NCI-H2196 treated with DMSO at 0.1 percent for 48 hours (cell line): ENCODE measurements at regions not wholly inside any gene's neighbourhood (a gene's known extent, or its start where the extent isn't known, plus 50 kb on each side); places are given as distances from the start of the nearest gene placed in this dataset.

ENCODE experiments used
- DNase-seq: peaks from one replicate; lab custom pipeline; 2025; ENCODE audit not compliant: unreplicated experiment; lab: John Stamatoyannopoulos, UW

DNA sequence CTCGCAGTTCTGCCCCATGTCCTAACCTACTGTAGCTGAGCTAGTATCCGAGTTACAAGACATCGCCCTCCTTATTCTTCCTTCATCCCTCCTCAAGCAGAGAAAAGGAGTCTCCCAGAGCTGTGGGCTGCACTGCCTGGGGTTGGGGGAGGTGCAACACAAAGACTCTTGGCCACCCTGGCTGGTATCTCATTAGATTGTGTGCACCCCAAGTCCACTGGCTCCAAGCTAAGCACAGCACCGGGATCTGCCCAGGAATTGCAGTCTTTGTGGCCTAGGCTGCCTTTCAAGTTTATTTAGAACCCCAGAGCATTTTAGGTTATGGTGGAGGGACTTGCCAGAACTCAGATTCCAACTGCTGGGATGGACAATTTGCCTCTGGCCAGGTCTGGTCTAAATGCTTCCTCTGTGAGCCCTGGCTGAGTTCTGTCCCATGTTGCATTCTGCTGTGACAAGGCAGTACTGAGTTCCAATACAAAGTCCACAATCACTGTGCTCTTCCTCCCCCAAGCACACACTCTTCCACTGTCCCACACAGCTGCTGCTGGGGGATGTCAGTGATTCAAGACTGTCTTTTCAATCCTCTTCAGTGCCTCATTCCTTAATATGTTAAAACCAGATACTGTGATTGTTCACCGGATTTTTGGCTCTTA lies 169.6 kb upstream of the CLEC14A start:
- DNase-seq: no peak

DNA sequence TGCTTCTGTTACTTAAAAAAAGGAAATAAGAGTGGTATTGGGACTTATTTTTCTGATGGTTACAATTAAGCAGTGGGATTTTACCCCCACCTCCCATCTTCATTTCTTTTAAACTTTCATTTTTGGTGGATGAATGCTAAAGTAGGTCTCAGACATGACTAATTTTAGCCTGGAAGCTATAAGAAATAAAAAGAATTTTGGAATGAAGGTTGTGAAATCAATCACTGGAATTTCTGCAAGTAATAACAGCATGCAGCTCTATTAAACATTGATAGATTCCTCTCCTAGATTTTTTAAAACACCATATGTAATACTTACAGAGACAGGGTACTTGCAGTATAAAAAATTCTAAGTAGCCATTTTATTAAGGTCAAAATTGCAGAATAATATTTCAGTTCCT lies 164.2 kb upstream of the CLEC14A start:
- no peak for DNase-seq

DNA sequence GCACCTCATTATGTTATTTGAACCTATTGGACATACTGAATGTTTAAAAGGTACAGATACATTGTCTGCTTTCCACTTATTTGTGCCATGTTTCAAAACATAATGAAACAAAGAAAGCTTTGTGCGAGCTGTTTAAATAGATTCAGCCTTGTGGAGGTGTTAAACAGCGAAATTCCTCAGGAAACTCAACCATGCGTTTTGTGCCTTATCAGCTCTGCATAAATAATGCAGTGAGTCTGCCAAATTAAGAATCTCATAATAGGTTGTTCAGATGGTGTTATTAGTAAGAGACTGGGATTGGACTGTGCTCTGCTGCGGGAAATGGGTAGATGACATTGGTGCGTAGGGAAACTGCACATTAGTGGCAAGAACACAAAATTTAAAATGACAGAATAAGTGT lies 163.7 kb upstream of the CLEC14A start:
- no peak for DNase-seq

DNA sequence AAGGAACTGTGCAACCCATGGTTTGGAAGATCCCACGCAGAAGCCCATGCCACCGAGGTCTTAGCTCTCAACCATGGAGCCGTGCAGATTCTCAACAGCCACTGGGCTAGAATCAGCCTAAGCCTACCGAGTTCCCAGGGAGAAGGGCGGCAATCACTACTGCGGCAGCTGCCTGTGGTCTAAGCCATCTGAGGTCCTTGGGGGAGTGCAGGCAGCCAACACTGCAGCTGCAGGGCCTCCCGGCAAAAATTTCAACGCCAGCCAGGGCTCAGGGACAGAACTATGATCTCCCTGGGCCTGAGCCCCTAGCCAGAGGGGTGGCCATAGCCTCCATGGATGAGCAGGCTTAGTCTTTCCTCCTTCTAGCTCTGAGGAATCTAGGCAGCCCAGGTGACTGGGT lies 156.8 kb upstream of the CLEC14A start:
- DNase-seq: no peak

DNA sequence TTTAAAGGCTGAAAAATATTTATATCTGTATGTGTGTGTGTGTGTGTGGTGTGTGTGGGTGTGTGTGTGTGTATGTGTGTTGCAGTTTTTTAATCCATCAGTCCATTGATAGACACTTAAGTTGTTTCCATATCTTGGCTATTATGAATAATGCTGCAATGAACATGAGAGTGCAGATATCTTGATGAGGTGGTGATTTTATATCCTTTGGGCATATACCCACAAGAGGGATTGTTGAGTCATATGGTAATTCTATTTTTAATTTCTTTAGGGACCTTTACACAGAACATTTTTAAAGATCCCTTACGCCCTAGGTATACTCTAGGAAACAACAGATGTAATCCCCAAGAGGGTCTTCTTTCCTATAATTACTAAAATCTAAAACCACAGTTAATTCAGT lies 154.5 kb upstream of the CLEC14A start:
- no peak for DNase-seq

DNA sequence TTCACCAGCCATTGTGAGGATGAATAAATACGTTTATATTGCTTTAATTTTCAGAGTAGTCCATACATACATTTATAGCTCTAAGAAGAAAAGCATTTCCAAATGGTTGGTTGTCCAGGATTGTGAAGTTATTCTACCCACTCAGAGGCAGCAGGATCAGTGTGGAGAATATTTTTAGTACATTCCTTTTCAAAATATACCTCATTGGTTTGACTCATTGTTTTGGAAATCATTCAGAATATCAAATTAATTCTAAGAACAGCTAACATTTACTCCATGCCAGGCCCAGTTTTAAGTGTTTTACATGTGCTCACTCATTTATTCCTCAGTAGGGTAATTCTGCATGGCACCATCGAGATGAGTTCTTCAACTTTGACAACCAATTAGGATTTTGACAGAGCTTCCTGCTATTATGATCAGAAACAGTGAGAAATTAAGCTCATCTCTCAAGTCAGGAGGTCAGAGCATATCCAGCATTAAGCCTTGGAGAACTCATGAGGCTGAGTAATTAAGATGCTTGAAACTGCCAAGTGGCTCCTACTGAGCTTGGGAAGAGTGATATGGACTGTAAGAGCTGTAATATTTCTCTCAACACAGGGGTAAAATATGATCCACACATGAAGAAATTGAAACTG lies 153.3 kb upstream of the CLEC14A start:
- no peak for DNase-seq

DNA sequence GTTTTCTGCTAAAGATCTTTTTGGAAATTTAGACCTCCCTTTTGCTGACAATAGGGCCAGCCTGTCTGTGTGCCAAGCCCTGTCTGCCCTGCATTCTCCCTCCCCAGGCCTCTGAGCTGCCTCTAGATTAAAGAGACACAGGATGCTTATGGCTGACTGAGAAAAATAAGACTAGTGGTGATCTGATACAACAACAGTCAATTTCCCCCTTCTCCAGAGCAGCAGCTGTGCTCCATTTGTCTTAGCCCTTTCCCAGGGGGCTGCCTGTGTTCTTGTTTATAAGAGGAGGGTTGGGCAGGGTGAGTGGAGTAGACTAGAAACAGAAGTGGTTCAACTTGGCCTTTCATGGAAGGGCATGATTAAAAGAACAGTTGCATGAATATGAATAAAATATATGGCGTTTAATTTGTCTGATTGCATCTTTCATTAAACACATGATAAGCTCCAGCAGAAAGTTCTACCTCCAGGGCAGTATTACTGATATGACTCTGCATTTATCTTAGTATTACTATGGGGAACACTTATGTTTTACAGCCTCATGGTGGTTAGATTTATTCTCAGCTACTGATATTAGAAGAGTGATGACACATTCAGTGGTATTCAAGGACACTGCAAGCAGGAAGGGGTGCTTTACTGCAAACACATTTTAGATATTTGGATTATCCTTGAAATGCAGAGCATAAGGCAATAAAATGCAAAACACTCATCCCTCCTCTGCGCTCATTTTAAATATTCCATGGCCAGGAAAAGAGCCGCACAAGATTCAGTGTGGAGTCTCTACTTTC lies 150.2 kb upstream of the CLEC14A start:
- DNase-seq: no peak

DNA sequence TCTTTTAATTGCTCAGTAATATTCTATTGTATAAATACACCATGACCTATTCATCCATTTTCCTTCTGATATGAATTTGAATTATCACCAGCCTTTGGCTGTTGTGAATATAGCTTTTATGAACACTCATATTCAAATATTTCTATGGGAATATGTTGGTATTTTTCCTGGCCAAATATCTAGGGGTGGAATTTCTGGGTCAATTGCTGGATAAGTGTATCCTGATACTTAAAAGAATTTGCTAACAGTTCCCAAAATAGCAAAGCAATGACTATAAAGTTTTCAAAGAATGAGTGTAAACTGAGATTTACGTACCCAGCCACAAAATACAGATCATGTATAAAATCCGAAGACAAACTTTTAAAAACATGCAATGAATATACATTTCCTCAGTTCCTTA lies 148.7 kb upstream of the CLEC14A start:
- DNase-seq: no peak

DNA sequence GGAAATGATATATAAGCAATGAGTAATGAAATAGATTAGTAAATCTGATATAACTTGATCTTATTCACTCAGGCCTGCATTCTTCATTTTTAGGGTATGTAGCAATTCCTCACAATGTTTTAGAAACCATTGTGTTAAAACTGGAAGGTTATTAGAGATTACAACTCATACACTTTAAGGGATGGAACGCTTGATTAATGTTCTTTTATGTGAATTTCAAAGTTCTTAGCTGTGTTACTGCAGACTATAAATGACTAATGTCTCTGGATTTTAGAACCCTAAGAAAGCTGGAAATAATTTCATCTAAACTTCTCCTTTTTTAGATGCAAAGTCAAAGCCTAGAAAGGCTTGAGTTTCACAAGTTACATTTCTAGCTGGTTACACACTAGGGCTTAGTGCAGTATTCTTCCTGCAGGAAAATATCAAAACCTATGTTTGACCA lies 148.2 kb upstream of the CLEC14A start:
- no peak for DNase-seq

DNA sequence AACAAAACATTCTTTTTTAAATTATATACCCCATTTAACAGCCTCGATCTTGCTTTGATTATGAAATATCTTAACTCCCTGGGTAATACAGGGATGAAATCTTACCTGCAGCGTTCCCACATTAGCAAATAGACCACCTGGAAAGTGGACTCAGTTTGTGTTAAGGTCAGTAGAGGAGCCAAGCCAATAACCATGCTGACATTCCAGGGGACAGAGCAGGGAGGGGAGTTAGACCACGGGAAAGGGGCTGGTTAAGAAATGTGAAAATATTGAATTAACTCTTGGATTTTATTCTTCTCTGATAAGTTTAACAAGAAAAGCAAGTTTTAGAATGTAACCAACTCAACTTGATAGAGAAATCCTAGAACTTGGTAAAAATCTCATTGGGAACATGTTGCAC lies 144.9 kb upstream of the CLEC14A start:
- no peak for DNase-seq

DNA sequence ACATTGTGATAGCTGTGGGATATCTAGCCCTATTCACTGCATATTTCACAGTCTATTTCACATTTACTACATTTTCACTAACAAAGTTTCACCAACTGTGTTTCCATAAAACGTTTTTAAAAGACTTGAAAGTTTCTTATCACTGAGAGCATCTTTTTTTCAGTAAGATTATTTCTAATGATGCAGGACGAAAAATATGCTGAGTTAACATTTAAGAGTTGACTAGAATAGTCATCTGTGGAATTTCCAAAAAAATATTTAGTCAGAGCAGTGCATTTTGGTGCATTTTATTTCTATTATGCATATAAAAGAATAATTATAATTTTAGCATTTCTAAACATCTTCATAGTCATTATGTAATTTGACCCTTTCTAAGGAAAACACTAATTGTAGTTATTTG lies 143.8 kb upstream of the CLEC14A start:
- no peak for DNase-seq

DNA sequence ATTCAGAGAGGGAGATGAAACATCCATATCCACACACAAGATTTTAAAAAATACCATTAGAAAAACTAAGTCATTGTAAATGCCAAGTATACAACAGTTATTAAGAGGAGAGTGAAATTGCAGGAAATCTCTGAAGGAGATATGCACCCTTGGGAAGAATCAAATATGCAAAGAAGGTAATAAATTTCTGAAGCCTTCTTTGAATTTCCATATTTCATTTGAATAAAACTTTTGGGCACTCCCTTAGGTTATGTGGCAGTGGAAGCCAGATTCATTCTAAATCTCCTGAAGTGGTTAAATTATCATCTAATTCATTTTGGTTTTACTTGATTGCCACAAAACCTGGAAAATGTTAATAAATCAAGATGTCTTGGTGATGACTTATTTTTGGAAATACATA lies 138.9 kb upstream of the CLEC14A start:
- DNase-seq: no peak

DNA sequence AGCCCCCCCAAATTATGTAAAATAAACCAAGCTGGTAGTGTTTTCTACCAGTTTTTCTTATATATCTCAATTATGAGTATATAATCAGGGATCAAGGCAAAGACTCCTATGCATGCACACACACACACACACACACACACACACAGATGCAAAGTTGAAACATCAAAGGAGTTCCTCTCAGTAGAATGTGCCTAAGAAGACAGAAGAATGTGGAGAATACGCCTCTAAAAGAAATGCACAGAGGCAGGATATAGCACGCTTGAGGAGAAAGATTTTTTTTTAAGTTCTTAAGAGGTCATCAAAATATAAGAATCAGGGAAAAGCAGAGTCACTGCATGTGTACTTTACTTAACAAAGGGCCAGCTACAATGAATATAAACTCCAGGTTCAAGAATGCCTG lies 138.2 kb upstream of the CLEC14A start:
- DNase-seq: no peak

DNA sequence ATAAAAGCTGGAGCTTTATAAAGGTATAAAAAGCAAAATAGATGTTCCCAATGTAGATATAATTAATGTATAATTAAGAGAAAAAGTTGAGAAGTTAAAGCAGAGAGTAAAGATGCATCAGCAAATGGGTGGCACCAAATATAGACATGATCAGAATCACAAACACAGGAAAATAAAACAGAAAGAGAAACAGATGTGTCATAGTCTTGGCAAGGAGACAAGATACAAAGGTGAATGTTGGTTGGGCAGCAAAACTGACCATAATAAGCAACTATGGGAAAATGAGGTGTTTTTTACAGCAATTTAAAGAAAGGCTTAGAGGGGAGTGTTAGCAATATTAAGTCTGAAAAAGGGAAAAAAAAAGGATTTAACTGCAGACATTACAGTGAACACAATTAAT lies 135.4 kb upstream of the CLEC14A start:
- no peak for DNase-seq

DNA sequence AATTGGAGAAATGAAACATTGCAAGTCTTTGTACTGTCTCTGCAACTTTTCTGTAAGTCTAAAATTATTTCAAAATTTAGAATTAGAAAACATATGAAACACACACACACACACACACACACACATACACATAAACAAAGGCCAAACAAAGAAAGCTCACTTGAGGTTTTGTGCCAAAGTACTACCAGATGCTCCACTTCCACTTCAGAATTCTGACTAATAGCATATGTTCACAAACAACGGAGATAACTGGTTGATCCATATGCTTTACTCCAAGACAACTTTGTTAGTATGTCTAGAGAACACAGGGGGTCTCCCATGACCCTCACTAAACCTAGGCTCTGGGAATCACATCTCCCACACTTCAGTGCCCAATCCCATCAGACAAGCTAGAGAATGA lies 133.8 kb upstream of the CLEC14A start:
- no peak for DNase-seq

DNA sequence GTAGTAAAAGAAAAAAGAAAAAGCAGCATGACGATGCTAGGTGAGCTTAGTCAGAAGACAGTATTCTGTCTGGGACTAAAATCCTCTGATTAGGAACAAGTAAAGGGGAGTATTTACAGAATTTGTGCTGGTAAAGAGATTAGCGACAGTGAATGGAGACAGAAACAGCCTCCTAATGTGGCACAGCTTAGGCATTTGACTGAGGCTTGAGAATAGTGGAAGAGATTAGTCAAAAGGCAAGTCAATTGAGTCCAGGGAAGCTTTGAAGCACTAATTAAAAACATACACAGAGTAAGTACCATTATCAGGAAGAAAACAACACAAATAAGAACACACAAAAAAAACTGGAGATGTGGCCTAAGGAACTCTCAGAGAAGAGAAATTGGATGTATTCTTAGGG lies 131.9 kb upstream of the CLEC14A start:
- DNase-seq: no peak

DNA sequence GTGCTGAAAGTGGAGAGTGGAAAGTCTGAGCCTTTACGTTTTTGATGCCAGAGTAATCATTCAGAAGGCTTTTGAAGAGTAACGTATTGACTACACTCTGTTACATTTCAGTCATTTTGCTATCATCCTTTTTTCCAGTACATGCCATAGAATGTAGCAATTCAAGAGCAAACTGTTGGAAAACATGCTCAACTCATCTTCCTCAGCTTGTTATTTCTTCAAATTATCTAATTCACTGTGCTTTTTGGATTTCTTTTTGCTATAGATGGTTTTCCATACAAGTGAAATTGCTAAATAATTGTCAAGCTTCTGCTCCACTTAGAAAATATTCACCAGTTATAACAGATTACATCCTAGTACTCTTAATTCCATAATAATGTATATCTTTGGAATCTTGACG lies 129.9 kb upstream of the CLEC14A start:
- DNase-seq: no peak

DNA sequence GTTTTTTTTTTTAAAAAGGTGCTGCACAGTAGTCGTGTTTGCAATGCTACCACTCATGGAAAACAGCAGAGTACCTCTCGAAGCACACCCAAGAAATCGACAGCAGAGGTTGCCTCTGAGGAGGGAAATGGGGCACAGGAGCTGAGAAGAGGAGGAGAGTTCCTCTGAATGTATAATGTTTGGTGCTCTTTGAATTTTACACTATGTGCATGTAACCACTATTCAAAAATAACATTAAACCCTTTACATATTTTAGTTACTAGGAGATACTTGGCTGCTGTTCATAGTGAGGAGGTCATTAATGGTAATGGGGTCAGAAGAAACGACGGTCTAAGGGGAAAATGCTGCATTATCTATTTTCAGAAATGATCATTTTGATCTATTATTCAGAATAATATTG lies 129.4 kb upstream of the CLEC14A start:
- no peak for DNase-seq

DNA sequence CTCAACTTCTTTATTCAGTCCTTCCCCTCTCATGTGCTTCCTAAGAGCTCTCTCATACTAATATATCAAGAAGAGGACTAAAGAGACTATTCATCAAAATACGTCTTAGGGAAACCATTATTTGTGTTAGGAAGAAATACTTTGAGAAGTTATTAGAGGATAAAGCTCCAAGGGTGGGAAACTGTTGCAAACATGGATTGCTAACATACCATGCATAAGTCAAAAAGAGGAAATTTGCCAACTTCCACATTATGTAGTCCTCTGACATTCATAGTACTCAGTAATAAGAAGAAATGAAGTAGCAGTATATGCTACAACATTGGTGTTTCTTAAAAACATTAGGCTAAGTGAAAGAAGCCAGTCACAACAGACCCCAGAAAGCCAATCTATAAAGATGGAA lies 128.8 kb upstream of the CLEC14A start:
- DNase-seq: no peak

DNA sequence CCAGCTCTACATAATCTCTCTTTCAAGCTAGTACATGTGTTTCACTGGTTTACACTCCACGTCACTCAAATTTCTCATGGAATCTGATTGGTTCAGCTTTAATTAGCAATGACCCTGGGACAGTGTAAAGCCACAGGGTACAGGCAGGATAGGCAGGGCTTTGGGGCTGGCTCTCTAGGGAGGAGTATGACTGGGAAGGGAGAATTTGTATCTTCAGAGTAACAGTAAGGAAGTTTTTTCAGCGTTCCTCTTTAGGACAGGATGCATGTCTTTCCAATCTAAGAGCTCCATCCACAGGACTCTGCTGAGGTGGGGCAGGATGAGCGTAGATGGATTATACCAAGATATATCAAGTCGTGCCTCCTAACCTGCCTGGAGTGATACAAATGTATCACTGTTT lies 112.0 kb upstream of the CLEC14A start:
- no peak for DNase-seq

DNA sequence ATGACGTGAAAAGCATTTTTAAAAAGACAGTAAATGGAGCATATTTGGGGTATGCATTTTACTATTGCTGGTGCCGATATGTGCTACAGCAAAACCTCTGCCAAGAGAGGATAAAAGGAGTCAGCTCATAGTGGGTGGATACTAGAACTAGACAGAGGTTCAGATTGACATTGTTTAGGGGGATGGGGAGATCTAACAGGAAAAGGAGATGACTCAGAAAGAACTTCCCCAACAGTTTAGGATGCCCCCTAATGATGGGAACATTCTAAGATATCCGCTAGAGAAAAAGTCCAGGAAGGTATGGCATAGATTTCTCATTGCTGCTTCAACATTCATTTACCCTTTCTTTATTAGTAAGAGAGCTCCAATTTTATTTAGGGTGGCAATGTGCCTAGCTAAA lies 110.5 kb upstream of the CLEC14A start:
- no peak for DNase-seq

DNA sequence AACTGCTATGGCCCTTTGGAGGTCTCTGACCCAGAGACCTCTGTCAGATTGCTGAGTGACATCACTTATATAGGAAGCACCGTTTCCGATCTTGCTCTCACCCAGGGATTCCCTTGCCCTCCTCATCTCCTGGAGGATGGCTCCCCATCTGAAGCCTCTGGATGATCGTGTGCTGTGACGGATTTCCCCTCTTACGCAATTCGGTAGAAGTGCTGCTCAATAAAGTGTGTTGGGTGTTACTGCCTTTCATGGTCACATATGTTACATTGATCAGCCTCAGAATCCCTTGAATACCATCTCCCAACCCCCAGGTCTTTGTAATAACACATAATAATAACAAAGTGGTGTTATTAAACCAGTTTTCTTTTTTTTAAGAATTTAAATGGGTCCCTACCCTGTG lies 107.3 kb upstream of the CLEC14A start:
- DNase-seq: no peak
